GM19193 (cell line): ENCODE measurements at regions not wholly inside any gene's neighbourhood (a gene's known extent, or its start where the extent isn't known, plus 50 kb on each side); places are given as distances from the start of the nearest gene placed in this dataset.

Source experiments
- POLR2A ChIP-seq: IDR thresholded peaks from 4 replicates; pipeline ENCODE4 v1.6.1; 2011; ENCODE audit not compliant: insufficient read depth, insufficient read length; ENCODE audit errors: extremely low read depth

- TF ChIP-seq POLR2A = no peak
Measured at GRCh38 chr12:126464153-126464552, 1398.9 kb downstream of the AACS start.

- no peak for TF ChIP-seq POLR2A
Measured at GRCh38 chr12:126469211-126469610, 1404.0 kb downstream of the AACS start.

GRCh38 chr12:126474703-126475102 lies 1409.5 kb downstream of the AACS start:
- TF ChIP-seq POLR2A = no peak

- TF ChIP-seq POLR2A = no peak
Measured at GRCh38 chr12:126480451-126480850, 1415.2 kb downstream of the AACS start.

GRCh38 chr12:126481688-126482087 lies 1416.5 kb downstream of the AACS start:
- TF ChIP-seq POLR2A = no peak

GRCh38 chr12:126482238-126482889 lies 1417.1 kb downstream of the AACS start:
- TF ChIP-seq POLR2A = no peak

GRCh38 chr12:126483145-126484068 lies 1418.2 kb downstream of the AACS start:
- no peak for TF ChIP-seq POLR2A

GRCh38 chr12:126487431-126487980 lies 1422.3 kb downstream of the AACS start:
- no peak for TF ChIP-seq POLR2A

GRCh38 chr12:126488806-126489205 lies 1423.6 kb downstream of the AACS start:
- no peak for TF ChIP-seq POLR2A

- no peak for TF ChIP-seq POLR2A
Measured at GRCh38 chr12:126492181-126492580, 1426.9 kb downstream of the AACS start.

- TF ChIP-seq POLR2A = no peak
Measured at GRCh38 chr12:126493366-126494108, 1428.3 kb downstream of the AACS start.

GRCh38 chr12:126496201-126496600 lies 1431.0 kb downstream of the AACS start:
- TF ChIP-seq POLR2A = no peak

- TF ChIP-seq POLR2A = no peak
Measured at GRCh38 chr12:126506426-126507182, 1441.4 kb downstream of the AACS start.

GRCh38 chr12:126507231-126507630 lies 1442.0 kb downstream of the AACS start:
- no peak for TF ChIP-seq POLR2A
